SK-MEL-5 (cell line): ENCODE measurements at regions not wholly inside any gene's neighbourhood (a gene's known extent, or its start where the extent isn't known, plus 50 kb on each side); places are given as distances from the start of the nearest gene placed in this dataset.

ENCODE experiments used
- DNase-seq: peaks from one replicate; pipeline ENCODE4 v3.0.0-alpha.2; 2016; ENCODE audit warnings: low read depth, low spot score
- in situ Hi-C: cut with HindIII; loops from 2 replicates; pipeline ENCODE4 v1.10.0; 2016; ENCODE audit warnings: low sequenced_read_pairs, high pct_unique_total_duplicates, low pct_unique_long_range_greater_than_20kb

DNA sequence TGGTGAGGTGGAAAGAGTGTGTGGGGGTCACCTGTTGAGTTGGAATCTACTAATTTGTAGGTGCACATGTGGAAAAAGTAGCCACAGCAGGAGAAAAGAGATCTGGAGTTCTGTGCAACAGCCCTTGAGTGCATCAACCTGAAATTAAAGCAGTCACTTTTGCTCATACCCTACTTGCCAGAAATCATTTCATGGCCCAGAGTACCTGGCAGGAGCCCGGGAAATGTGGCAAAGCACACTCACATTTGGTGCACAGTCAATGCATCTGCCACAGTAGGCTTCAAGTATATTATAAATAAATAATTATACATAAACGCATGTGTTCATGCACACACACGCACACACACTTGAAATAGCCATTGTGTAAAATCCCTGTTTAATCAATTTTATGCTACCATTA, 203.0 kb downstream of the ICE1 start:
- DNase-seq = no peak
- in situ Hi-C loops = no loop called here

- in situ Hi-C loops = no loop called here
Observed at GRCh38 chr5:5623397-5623796, 200.9 kb downstream of the ICE1 start.

GRCh38 chr5:5622806-5623205, 200.3 kb downstream of the ICE1 start:
- in situ Hi-C loops = no loop called here

More at GRCh38 chr5:5623397-5623796, 200.9 kb downstream of the ICE1 start:
- DNase-seq = no peak

DNA sequence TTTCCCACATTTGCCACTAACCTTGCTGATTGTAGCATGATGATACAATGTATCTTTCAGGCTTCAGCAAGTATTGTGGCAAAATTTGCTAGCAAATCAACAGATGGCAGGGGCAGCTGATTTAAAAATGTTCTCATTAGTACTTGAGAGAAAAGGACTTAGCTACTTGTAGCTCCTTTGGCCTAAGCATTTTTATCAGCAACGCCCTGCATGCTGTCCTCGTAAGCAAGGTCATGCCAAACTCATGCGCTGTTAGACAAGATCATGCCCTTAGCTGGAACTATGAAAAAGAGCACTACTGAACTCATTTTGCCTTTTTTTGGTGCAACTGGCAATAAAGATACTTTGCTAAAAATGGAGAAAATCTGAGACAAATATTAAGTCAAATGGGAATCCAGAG, 197.1 kb downstream of the ICE1 start:
- in situ Hi-C loops = no loop called here
- no peak for DNase-seq

More at GRCh38 chr5:5622806-5623205, 200.3 kb downstream of the ICE1 start:
- DNase-seq = no peak

DNA sequence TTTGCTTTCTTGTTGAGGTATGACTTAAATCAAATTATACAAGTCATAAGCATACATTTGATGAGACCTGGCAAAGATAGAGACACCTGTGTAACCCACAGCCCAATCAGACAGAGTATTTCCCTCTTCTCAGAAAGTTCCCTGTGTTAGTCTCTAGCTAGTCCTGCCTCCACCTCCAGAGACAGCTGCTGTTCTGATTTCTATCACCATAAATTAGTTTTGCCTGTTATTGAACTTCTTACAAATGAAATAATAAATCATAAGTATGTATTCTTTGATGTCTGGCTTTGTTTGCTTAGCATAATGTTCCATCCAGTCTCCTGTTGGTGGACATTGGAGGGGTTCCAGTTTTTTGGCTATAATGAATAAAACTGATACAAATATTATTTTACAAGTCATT, 194.5 kb downstream of the ICE1 start:
- no peak for DNase-seq
- in situ Hi-C loops = no loop called here

- in situ Hi-C loops = no loop called here
- DNase-seq = no peak
Observed at GRCh38 chr5:5616247-5616895, 193.9 kb downstream of the ICE1 start.

- DNase-seq = no peak
- in situ Hi-C loops = no loop called here
Observed at GRCh38 chr5:5615569-5615968, 193.1 kb downstream of the ICE1 start.

DNA sequence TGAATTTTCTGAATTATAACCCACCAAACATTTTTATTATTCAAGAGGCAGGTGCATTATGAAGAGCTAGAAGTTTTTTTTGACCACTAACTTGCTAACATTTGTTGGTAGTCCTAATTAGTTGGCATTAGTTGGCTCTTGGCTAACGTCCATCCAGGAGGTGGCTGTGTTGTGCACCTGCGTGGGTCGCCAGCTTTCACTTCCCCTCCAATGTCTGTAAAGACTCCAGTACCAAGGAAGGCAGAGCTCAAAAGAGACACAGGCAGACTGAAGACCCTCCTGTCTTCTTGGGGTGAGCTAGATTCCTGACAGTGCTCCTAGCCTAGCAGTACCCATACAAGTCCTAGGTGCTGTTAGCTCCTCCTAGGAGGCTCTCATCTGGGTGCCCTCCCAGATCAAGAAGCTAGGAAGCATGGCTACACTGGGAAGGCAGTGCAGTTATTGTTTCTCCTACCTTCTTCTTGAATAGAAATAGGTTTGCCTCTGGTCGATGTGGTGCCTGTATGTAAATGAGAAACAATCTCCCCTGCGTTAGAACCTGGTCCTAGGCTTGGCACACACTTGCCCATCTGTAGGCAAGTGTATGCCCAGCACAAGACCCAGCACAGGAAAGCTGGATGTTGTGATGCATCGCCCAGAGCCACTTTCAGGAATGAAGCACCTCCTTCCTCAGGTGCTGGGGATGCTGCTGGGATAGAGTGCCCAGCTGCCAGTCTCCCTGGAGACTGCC, 190.9 kb downstream of the ICE1 start:
- in situ Hi-C loops = no loop called here
- DNase-seq = no peak

- in situ Hi-C loops = no loop called here
- DNase-seq = no peak
Observed at GRCh38 chr5:5612096-5612495, 189.6 kb downstream of the ICE1 start.

- in situ Hi-C loops = no loop called here
- DNase-seq = no peak
Observed at GRCh38 chr5:5609935-5610334, 187.5 kb downstream of the ICE1 start.

DNA sequence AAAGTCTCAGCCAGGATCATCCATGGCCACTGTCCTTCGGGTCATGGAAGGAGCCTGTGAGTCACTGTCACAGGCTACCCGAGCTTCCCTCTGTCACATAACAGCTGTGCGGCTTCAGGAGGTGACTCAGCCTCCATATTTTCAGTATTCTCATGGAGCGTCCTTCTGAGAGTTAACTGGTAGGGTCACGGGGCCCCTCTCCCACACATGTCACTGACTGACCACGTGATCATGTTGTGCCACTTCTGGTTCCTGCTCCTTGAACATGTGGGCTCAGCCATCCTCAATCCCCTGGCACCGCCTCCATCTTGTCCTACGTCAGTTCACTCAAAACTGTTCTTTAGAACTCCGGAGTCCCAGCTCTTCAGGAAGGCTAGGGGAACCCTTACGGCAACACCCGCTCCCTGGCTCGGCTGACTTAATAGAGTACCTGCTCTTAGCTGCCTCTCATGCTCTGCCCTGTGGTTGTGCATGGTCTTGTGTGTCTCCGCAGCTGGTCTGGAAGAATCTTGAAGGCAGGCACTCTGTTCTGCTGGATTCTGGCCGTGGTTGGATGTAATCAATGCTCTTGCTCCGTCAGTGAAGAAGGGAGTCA, 182.8 kb downstream of the ICE1 start:
- in situ Hi-C loops = no loop called here
- DNase-seq = peak; percentile 13

GRCh38 chr5:5602554-5602953, 180.1 kb downstream of the ICE1 start:
- no peak for DNase-seq
- in situ Hi-C loops = no loop called here

DNA sequence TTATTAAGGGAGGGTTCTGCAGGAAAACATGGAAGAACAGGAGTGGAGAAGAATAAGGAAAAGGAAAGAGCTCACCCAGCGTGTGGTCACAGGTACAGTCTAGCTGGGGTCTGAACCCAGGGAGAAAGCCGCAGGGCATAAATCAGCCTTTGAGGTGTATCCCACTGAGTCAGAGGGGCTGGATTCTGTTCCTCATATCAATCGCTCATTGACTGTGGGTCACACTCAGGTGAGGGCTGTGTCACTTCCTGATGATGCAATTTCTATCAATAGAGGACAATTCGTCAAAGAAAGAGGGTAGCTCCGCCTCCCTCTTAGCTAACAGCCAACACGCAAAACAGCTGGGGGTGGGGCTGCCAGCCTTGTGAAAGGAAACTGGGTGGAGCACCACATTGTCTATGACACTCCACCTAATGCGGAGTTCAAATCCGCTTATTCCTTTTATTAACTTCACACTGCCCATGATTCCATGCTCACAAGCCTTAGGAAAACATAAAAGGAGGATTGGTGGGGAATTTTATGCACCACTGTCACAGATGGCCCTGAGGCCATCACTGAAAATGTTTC, 176.2 kb downstream of the ICE1 start:
- in situ Hi-C loops = no loop called here
- peak; percentile 18 for DNase-seq

- no peak for DNase-seq
- in situ Hi-C loops = no loop called here
Observed at GRCh38 chr5:5593391-5593790, 170.9 kb downstream of the ICE1 start.

- in situ Hi-C loops = no loop called here
- DNase-seq = no peak
Observed at GRCh38 chr5:5592541-5592940, 170.1 kb downstream of the ICE1 start.

DNA sequence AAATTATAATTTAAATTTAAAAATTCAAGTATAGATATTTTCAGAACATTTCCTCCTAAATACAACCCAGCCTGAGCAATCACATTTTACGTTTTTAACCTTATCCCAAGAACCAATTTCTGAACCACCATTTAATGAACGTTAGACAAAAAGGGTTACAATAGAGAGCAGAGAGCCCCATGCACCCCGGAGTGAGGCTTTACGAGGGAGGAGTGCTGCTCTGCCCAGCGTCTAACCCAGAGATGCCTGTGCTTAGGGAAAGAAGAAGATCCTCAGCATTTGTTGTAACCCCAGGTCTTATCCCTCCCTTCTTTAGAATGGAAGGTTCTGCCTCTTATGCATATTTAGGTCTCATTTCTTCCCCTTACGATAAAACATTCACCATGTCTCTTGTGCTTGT, 169.1 kb downstream of the ICE1 start:
- in situ Hi-C loops = no loop called here
- DNase-seq = no peak

GRCh38 chr5:5589857-5590256, 167.4 kb downstream of the ICE1 start:
- in situ Hi-C loops = no loop called here
- no peak for DNase-seq

- no peak for DNase-seq
- in situ Hi-C loops = no loop called here
Observed at GRCh38 chr5:5588887-5589826, 166.7 kb downstream of the ICE1 start.
